ENCODE measurements at regions not wholly inside any gene's neighbourhood (a gene's known extent, or its start where the extent isn't known, plus 50 kb on each side); places are given as distances from the start of the nearest gene placed in this dataset.
A peak's percentile ranks its signal among the peaks of the same experiment; 100 is the strongest.
"Not testable (repeated sequence)": the region's sequence is repeated elsewhere in the genome, so short reads cannot be mapped to it uniquely, and the experiment has no call there.

DNA sequence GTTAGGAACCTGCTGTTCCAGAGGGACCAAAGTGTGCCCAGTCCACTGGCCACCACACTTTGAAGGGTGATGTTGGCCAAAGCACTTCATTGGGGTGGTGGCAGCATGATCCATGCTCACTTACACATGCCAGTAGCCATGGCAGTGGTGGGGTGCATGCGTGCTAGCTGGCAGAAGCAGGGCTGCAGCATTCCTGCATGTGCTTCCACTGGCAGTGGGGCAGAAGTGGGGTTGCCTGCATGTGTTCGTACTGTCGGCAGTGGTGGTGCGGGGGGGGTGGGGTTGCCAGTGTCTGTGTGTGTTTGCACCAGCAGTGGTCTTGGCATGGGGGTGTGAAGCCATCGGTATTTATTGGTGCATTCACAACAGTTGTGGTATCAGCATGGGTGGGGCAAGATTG is 260.3 kb upstream of the ANKH start:
- TF ChIP-seq POLR2A (IDR thresholded peaks at IDR 0.05; ENCODE audit: low read length) (no peak), GATA1 (IDR thresholded peaks at IDR 0.05; ENCODE audit: low read depth, low read length) (no peak)
- DNase-seq, result no peak

DNA sequence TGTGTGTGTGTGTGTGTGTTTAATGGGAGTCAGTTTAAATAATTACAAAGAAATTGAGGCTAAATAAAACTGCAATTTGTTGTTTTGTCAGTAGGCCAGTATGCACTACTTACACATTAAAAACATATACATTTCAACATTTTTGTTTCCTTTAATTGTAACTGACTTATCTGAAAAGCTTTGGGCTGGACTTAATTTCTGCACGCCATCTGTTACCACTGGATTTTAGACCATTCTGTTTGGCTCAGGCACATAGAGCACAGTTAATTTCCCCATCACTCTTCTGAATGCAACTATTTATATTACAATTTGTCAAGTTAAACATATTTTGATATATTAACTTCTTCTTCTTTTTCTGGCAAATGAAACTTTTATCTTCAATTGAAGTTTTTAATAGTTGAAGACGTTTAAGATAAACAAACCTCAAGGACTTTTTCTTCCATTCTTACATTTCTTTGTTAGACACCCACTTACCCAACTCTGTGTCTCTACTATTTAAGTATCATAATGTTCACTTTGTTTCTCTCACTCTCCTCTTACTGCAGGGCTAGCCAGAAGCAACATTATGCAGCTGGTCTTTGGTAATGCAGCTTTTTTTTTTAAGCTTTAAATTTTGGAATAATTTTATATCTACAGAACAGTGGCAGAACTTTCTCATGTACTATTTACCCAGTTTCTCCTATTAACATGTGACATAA is 253.4 kb upstream of the ANKH start:
- no peak for TF ChIP-seq GATA1 (IDR thresholded peaks at IDR 0.05; ENCODE audit: low read depth, low read length)
- no peak for TF ChIP-seq POLR2A (IDR thresholded peaks at IDR 0.05; ENCODE audit: low read length)
- no peak for DNase-seq

- DNase-seq, result no peak
- TF ChIP-seq GATA1 (IDR thresholded peaks at IDR 0.05; ENCODE audit: low read depth, low read length) (no peak), POLR2A (IDR thresholded peaks at IDR 0.05; ENCODE audit: low read length) (no peak)
Measured at GRCh38 chr5:15124461-15124860, 252.9 kb upstream of the ANKH start.

GRCh38 chr5:15117688-15118087 is 246.1 kb upstream of the ANKH start:
- no peak for TF ChIP-seq POLR2A (IDR thresholded peaks at IDR 0.05; ENCODE audit: low read length)
- no peak for TF ChIP-seq GATA1 (IDR thresholded peaks at IDR 0.05; ENCODE audit: low read depth, low read length)
- no peak for DNase-seq

DNA sequence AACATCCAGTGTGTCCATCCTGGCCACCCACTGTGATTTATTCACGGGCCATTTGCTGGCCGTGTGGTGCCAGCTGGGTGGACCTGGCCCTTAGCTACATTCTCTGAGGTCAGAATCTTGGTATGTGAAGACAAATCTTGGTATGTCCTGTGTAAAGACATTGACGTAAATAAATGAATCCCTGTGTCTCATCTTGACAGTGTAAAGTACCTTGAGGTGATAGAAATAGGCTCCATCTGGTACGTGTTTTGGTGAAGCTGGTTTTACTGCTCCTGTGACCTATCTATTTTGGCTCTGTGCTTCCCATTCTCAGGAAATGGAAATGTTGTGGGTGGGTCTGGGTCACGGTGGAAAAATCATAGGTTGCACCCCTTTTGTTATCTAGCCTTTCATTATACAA is 245.4 kb upstream of the ANKH start:
- no peak for DNase-seq
- no peak for TF ChIP-seq POLR2A (IDR thresholded peaks at IDR 0.05; ENCODE audit: low read length)
- no peak for TF ChIP-seq GATA1 (IDR thresholded peaks at IDR 0.05; ENCODE audit: low read depth, low read length)

GRCh38 chr5:15106530-15107283 is 235.1 kb upstream of the ANKH start:
- no peak for DNase-seq
- TF ChIP-seq GATA1 (IDR thresholded peaks at IDR 0.05; ENCODE audit: low read depth, low read length) (no peak), POLR2A (IDR thresholded peaks at IDR 0.05; ENCODE audit: low read length) (no peak)

DNA sequence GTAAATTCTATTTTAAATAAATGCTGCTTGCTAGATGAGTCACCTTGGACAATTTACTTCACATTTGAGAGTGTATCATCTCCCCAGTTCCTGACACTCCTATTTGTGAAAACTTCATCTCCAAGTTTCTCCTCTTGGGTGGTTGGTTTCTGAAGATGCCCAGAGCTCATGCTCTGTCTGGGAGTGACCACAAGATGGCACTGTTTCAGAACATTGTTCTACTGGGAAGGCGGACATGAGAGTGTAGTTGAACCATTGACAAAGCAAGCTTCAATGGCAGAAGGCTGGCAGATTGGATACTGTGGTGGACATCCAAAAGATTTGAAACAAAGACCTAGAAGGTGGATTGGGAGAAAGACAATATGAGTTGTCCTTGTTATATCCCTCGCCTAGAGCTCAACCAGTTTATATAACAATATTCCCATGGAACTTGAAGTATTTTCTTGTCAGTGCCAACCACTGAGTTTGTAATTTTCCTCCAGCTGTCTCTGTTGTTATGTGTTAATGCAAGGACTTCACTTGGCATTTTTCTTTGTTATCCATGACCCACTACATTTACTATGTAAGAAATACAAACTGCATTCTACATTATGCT is 234.3 kb upstream of the ANKH start:
- peak; percentile 36 to 59 for DNase-seq
- no peak for TF ChIP-seq POLR2A (IDR thresholded peaks at IDR 0.05; ENCODE audit: low read length)
- TF ChIP-seq GATA1 (IDR thresholded peaks at IDR 0.05; ENCODE audit: low read depth, low read length), result no peak

DNA sequence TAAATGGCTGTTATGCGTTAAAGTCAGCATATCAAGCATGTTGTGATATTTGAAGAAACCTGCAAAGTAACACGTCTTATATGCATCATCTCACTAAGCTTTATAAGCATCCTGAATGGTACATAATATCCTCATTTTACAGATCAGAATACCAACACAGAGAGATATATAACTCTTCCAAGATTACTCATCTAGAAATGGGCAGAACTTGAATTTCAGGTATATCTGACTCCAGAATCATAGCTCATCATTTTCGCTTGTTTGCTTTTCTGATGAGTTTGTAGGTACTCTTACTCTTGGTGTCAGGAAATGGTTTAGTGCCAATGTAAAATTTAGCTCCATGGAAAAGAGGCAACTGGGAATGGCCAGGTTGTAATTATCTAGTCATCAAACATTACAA is 232.3 kb upstream of the ANKH start:
- TF ChIP-seq GATA1 (IDR thresholded peaks at IDR 0.05; ENCODE audit: low read depth, low read length) (no peak), POLR2A (IDR thresholded peaks at IDR 0.05; ENCODE audit: low read length) (no peak)
- DNase-seq, result no peak

DNA sequence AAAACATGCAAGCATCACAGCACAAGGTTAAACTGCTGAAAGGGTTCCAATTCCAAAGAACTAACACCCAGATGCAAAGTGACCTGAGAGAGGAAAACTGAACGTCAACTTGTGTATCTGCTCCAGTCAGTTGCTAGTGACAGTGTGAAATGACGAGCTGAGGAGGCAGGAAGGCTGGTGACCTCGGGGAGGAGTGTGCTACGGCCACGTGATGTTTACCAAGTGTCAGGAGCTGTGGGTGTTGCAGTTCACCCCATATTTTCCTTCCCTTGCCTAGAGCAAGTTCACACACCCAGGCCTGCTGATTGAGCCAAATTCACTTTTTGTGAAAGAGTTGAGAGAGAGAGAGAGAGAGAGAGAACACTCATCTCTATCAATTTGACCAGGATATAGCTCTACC is 231.6 kb upstream of the ANKH start:
- TF ChIP-seq GATA1 (IDR thresholded peaks at IDR 0.05; ENCODE audit: low read depth, low read length) (no peak), POLR2A (IDR thresholded peaks at IDR 0.05; ENCODE audit: low read length) (no peak)

DNA sequence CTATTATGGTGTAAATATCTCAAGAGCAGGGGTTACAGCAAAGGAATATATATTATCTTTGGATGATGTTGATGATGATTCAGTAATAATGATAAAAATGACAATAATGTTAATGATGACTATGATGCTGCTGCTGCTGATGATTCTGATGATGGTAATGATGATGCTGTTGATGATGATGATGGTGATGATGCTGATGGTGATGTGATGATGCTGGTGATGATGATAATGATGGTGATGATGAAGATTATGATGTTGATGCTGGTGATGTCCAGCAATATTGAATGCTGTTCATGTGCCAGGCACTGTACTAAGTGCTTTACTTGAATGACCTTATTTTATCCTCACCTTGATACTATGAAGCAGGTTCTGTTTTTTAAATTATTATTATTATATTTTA is 226.0 kb upstream of the ANKH start:
- DNase-seq, result no peak
- TF ChIP-seq GATA1 (IDR thresholded peaks at IDR 0.05; ENCODE audit: low read depth, low read length) (no peak), POLR2A (IDR thresholded peaks at IDR 0.05; ENCODE audit: low read length) (no peak)

More for the DNA sequence above, 231.6 kb upstream of the ANKH start:
- no peak for DNase-seq

DNA sequence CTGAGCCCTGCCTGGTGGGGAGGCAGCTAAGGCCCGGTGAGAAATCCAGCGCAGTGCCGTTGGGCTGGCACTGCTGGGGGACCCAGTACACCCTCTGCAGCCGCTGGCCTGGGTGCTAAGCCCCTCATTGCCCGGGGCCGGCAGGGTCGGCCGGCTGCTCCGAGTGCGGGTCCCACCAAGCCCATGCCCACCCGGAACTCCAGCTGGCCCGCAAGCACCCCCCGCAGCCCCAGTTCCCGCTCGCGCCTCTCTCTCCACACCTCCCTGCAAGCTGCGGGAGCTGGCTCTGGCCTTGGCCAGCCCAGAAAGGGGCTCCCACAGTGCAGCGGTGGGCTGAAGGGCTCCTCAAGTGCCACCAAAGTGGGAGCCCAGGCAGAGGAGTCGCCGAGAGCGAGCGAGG is 225.1 kb upstream of the ANKH start:
- DNase-seq, result not testable (repeated sequence)

DNA sequence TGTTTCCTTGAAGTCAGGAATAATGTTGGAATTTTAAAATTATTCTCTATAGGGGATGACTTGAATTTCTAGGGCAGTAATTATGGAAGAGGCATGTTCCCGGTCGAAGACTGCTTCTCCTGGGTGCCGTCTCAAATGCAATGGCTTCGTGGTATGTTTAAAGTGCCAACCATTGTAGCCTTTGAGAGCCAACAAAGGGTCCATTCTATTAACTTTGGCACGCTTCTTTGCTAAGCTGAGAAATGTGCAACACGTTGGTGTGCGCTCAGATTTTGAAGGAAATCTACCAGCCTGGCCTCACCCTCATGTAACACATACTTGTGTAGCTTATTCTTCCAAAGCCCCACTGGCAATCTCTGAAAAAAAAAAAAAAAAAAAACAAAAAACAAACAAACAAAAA is 221.2 kb upstream of the ANKH start:
- TF ChIP-seq GATA1 (IDR thresholded peaks at IDR 0.05; ENCODE audit: low read depth, low read length), result no peak
- TF ChIP-seq POLR2A (IDR thresholded peaks at IDR 0.05; ENCODE audit: low read length), result no peak
- DNase-seq, result no peak

- DNase-seq, result no peak
- TF ChIP-seq POLR2A (IDR thresholded peaks at IDR 0.05; ENCODE audit: low read length) (no peak), GATA1 (IDR thresholded peaks at IDR 0.05; ENCODE audit: low read depth, low read length) (no peak)
Measured at GRCh38 chr5:15085671-15086070, 214.1 kb upstream of the ANKH start.

- TF ChIP-seq GATA1 (IDR thresholded peaks at IDR 0.05; ENCODE audit: low read depth, low read length) (no peak), POLR2A (IDR thresholded peaks at IDR 0.05; ENCODE audit: low read length) (no peak)
- DNase-seq, result no peak
Measured at GRCh38 chr5:15082096-15082495, 210.5 kb upstream of the ANKH start.

DNA sequence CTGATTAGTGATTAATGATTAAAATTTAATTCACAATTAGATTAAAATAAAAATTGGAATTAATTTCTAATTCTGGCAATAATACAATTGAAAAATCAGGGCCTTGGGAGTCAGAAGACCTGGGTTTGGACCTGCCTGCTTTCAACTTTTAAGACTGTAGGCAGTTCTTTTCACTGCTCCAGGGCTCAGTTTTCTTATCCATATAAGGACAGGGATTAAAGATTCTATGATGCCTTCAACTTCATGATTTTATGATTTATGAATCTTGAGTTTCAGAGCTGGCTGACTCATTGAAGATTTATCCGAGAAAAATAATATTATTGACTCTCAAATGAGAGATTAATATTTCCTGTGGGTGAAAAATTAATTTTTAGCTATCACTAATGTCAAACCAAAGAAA is 208.6 kb upstream of the ANKH start:
- no peak for TF ChIP-seq GATA1 (IDR thresholded peaks at IDR 0.05; ENCODE audit: low read depth, low read length)
- TF ChIP-seq POLR2A (IDR thresholded peaks at IDR 0.05; ENCODE audit: low read length), result no peak
- no peak for DNase-seq
